NCI-H345 (cell line): ENCODE measurements at regions not wholly inside any gene's neighbourhood (a gene's known extent, or its start where the extent isn't known, plus 50 kb on each side); places are given as distances from the start of the nearest gene placed in this dataset.

Experiments used
- DNase-seq: peaks from one replicate; lab custom pipeline; 2025; lab: John Stamatoyannopoulos, UW

GRCh38 chr5:2206293-2207108, 323.8 kb upstream of the IRX4 start:
- no peak for DNase-seq

DNA sequence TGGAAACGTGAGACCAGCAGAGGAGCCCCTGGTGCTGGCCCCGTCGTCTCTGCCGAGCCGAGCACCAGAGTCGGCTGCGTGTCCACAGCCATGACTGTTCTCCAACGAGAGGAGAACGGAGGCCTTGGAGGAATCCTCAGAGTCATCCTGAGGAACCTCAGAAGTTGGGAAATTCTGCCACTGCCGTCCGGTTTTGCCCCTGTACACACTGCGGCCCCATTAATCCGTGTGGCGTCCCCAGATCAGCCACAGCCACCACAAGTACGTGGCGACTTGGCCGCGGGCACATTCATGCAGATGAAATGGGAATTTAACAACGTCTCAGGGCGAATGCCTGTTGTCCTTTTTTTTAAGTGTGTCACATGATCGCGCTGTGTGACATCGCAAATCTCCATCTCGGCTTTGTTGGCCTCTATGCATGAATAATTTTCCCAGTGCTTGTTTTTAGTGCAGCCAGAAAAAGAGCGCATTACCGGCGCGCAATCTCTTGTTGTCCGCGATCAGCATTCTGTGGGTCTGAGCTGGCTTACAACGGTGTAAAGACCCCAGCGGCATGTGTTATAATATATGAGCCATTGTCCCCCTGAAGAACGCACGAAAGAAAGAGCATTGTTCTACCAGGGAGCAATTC, 323.0 kb upstream of the IRX4 start:
- DNase-seq = no peak

DNA sequence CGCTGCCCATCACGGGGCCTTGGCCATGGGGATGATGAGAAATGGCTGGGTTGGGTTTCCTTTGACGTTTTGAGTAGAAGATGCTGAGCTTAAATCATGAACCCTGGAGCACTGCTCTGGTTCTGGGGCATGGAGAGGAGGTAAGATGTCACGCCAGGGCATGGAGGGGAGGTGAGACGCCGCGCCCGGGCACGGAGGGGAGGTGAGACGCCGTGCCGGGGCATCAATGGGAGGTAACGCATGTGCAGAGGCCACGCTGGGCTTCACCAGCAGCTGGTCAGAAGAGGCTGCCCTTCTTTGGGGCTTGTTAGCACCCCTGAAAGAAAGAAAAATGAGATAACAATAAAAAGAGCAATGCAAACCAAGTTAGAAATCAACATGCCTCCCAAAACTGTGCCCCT, 322.5 kb upstream of the IRX4 start:
- DNase-seq = no peak

GRCh38 chr5:2204366-2205184, 321.9 kb upstream of the IRX4 start:
- no peak for DNase-seq

- DNase-seq = no peak
Measured at GRCh38 chr5:2203774-2204173, 321.0 kb upstream of the IRX4 start.

DNA sequence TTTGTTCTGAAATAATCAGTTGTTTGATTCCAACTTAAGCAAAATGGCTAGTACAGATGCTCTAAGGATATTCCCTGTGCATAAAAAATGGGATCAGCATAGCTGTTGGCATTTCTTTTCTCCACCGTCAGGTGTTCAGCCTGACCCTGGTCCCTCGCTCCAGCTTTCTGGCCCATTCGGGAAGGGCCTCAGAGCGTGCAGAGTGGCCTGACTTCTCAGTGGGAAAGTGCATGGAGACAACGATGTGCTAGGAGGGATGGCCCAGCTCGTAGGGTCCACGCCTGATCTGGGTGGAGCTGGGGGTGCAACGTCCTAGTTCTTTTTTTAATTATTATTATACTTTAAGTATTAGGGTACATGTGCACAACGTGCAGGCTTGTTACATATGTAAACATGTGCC, 319.1 kb upstream of the IRX4 start:
- DNase-seq = no peak

DNA sequence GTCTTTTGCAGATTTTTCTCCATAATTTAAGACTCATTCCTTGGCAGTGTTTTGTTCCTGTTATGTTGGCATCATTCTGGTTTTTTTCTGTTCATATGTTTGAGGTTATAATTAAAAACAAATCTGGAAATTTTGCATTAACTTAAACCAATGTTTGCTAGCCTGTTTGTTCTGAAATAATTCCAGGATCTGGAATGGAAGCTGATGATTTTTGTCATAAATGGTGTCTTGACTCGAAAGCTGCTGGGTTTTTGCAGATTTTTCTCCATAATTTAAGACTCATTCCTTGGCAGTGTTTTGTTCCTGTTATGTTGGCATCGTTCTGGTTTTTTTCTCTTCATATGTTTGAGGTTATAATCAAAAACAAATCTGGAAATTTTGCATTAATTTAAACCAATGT, 318.7 kb upstream of the IRX4 start:
- DNase-seq = no peak

- DNase-seq = no peak
Measured at GRCh38 chr5:2201011-2201410, 318.3 kb upstream of the IRX4 start.

DNA sequence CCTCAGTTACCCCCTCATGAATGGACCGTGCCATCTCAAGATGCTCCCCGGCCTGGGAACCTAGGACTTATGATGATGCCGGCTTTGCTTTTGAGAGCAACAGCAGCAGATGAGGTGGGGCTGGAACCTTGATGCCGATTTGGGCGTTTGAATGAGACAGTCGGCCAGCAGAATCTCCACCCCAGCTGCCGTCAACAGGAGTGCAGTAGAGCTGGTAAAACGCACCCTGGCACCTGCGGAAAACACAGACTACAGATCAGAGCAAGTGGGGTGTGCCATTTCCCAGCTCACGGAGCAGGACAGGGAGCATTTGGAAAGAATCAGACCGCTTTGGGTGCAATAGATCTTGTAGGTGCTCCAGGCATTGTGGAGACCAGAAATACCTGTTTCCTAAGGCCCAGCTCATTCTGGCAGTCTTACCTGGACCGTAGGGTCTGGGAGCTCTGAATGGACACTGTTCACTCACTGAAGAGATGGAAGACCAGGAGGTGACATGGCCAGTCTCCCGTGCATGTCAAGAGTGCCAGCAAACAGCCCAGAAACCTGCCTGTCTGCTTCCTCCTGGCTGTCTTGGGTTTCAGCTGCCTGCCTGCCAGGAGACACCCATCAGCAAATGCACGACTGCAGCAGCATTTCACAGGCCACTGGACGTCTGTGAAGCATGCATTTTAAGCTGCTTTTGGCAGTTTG, 317.7 kb upstream of the IRX4 start:
- no peak for DNase-seq

DNA sequence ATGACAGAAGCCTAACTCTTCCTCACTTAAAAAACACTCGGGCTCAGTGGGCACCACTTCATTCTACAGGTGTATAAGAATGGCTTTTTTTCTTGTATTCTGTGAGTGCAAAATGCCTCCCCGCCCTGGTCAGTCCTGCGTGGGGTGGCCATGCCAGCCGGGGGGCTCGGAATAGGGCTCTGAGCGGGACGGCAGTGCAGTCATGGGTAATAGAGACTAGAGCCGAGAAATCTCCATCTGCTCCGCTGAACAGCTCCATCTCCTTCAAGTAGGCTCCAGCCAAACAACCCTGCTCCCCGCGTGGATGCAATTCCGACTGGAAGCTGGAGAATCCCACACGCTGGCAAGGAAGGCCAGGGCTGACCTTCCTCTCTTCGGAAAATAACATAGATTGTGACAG, 317.0 kb upstream of the IRX4 start:
- no peak for DNase-seq

DNA sequence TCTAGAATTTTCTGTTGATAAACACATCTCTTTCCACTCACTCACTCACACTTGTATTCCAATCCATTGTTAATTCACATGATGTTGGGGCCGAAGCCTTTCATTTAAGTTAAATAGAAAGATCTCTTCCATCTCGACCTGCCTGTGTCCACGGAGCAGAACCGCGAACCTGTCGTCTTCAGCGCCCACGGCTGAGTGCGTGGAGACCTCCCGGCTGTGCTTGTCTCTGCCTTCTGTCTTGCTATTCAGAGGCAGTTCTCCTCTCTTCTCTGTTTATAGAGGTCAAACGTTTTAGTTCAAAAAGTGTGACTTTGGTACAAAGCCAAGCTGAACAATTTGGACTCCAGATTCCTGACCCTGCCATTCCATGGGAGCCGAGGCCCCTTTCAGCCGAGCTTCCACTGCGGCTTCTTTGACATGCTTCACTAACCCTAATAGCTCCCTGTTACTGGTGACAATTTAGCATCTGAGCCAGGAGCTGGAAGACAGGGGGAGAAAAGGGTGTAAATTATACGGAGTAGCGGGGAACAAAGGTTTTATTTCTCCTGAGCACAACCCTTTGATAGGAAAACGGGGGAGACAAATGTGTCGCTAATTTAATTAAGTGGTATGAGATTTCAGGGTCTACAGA, 314.4 kb upstream of the IRX4 start:
- DNase-seq = no peak

- DNase-seq = no peak
Measured at GRCh38 chr5:2196416-2196815, 313.7 kb upstream of the IRX4 start.

DNA sequence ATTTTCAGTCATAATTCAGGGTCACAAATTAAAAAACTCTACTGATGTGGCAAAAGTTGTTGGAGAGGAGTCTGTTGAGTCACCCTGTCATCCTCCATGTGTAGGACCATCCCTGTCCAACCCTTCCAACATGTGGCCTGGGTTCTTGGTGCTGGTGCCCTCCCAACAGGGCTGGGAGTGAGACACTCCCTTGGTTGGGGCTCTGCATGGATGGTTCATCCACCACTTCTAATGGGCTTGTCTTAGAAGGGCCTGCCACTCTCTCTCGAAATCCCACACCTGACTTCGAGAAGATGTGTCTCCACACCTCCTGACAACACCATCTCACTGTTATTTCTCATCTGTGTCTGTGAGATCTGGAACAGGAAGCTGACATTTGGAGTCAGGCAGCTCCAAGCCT, 312.2 kb upstream of the IRX4 start:
- no peak for DNase-seq

DNA sequence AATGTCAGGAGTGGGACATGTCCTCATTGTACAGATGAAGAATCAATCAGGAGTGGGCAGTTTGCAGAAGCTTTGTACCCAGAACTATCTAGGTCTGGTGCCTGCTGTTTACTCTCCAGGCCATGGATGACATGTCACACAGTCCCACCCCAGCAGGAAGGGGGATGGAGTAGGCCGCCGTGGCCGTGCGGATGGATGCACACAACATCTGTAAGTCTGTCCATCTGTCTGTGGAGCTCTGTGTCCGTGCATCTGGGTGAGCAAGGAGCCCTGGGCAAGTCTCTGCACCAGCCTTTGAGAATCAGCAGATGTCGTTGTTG, 311.5 kb upstream of the IRX4 start:
- DNase-seq = no peak

DNA sequence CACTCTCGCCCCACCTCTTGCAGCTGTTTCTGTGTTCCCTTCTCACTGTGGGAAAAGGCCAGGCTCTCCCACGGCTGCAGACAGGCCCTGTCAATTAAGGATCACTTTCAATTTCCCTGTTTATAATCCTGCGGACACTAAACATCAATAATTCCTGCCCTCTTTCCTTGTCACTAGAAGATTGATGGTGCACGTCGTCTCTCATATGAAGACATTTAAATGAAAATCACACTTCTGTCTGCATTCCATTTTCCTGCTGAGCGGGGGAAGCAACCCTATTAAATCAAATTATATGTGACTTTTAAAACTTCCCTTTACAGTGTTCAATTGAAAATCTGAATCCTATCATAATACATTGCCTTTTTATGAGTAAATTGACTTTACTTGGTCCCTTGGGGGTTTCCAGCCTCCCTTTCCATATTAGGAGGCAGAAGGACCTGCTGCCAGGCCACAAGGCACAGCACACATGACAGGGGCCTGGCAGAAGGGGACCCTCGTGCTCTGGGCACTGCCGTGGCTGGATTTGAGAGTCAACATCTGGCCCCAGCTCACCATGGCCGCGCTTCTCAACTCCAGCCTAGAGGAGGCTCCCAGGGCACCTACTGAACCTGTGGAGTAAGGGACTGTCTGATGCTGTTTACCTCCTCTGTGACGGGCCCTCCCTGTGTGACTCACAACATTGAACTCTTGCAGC, 311.0 kb upstream of the IRX4 start:
- DNase-seq = no peak

DNA sequence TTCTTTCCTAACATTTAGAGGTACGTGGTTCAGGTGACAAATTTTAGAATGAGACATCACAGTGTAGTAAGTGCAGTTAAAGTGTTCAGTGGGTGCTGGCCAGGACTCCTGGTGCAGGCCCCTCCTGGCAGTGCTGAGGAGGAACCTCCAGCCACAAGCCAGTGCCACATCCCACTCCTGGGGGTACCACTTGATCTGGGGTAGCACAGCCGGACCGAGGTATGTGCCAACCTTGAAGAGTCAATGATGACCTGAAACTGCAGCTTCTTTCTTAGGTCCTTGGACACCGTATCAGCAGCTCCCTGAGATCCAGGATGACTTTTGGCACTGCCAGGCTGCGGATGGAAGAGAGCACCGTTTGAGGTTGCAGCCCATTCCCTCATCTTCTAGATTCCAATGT, 310.4 kb upstream of the IRX4 start:
- DNase-seq = no peak

DNA sequence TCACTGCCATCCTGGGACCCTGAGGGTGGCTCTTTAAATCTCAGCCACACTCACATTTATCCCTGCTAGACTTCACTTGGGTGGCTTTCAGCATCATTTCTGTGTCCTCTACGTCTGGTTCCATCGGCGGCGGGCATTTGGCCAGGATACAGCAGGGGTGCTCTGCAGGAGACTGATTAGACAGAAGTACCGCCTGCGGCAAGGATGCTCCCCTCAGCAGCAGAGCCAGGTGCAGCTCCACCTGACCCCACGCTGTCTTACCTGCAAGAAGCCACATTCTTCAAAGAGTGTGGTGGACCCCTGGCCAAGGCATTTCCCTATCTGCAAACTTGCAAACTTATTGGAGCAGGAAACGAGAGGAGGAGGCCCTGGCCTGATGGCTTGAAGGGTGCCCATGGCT, 309.8 kb upstream of the IRX4 start:
- peak; percentile 77 for DNase-seq

- DNase-seq = no peak
Measured at GRCh38 chr5:2191972-2192371, 309.2 kb upstream of the IRX4 start.

DNA sequence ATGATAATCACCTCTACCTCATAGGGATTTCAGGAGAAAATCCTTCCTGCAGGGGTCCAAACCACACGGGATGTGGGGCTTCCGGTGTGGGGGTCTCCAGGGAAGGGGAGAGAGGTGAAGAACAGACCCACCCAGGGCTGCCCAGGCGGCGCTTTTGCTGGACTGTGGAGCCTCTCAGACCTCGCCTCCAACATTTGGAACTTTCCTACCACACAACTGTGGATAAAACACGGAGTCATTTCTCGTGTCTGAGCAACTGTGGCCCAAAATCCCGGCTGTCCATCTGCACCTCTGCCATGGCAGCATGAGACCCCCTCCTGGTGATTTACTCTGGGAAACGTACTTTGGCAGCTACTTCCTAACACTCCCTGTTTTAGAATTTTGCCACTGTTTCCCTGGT, 307.8 kb upstream of the IRX4 start:
- no peak for DNase-seq

DNA sequence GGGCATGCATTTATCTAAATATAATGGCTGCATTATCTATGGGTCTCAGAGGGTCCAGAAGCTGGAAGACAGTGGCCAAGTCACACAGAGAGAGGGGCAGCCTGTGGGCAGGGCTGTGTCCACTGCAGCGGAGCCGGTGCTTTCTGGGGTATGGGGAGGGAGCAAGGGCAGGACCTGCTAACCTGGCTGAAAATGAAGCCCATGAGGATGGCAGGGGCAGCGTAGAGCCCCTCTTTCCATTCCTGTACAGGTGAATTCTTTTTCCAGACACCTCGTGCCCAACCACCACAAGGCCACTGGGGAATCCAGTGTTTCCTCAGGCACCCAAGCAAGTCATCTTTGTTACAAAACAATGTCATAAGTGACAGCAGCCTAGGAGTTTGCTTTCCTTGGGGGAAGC, 305.9 kb upstream of the IRX4 start:
- DNase-seq = no peak

DNA sequence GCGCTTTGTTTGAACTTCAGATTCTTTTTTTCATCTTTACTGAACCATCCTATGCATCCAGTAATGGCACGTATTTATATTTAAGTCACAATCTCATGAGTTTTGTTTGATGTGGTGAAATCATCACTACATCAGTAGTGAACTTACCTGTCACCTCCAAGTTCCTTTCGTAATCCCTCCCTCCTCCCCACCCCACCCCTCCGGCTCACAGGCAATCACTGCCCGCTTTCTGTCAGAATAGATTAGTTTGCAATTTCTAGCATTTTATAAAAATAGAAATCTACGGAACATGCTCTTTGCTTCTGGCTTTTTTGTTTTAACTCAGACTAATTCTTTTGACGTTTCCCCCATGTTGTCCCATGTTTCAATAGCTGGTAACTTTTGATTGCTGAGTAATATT, 305.4 kb upstream of the IRX4 start:
- DNase-seq = no peak

- no peak for DNase-seq
Measured at GRCh38 chr5:2187687-2188086, 305.0 kb upstream of the IRX4 start.
